GM21515 (cell line): ENCODE measurements at regions not wholly inside any gene's neighbourhood (a gene's known extent, or its start where the extent isn't known, plus 50 kb on each side); places are given as distances from the start of the nearest gene placed in this dataset.

Experiments used
- ATAC-seq: cut with Tn5 transposase; IDR thresholded peaks from one replicate; pipeline ENCODE4 v1.9.1; 2021; ENCODE audit not compliant: unreplicated experiment

- ATAC-seq: no peak
Observed at GRCh38 chr12:127194176-127194575, 1072.8 kb upstream of the TMEM132C start.

DNA sequence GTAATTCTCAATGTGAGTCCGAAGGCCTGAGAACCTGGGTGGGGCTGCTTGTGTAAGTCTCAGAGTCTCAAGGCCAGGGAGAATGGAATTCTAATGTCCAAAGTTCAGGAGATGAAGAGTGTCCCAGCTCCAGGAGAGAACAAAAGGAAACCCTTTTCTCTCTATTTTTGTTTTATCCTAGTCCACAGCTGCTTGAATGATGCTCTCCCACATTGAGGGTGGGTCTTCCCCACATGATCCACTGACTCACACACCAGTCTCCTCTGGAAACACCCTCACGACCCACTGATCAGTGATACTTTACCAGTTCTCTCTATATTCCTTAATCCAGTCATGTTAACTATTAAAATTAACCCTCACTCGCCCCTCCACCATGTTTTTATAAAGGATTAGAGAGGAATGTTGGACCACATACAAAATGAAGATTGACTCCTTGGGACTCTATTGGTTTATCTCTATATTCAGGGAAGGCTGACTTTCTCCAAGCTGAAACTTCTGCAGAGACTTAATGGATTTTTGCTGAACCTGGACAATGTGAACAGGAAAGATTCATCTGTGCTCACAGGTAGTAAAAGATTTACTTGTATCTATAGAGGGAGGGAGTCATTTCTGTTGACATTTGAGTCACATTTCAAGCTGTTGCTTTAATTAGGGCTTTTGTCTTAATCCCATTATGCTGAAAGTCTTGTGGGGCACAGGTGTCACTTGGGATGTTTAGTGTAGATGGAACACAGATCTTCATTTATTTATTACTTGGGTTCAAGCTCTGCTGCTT lies 1061.0 kb upstream of the TMEM132C start:
- no peak for ATAC-seq

- ATAC-seq: no peak
Observed at GRCh38 chr12:127209318-127209717, 1057.7 kb upstream of the TMEM132C start.

GRCh38 chr12:127214186-127214585 lies 1052.8 kb upstream of the TMEM132C start:
- ATAC-seq: no peak

DNA sequence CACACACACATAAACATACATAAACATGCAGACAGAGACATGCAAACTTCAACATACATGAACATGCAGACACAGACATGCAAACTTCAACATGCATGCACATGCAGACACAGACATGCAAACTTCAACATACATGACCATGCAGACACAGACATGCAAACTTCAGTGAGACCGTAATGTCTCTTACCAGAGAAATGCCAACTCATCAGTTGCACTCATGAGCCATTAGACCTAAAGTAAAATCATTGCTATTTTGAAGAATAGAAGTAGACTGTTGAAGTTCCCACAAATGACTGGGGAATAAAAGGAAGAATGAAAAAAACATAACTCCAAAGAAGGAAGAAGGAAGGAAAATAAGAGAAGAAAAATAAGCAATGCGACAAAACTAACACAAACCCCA lies 1044.0 kb upstream of the TMEM132C start:
- no peak for ATAC-seq

DNA sequence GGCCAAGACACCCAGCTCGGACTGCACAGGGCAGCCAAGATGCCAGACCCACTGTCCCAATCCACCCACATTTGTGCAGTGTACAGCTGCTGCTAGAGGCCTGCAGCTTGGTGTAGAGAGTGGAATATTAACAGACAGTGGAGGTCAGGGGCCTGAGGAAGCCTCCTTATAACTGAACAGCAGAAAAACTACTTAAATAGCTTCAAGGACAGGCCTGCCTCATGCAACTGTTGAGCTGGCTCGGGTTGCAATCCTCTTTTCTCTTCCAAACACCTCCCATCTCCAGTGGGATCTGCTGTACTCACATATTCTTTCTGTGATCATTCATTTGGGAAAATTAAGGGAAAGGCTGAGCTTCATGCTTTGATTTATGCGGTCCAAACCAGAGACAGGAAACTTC lies 1043.2 kb upstream of the TMEM132C start:
- no peak for ATAC-seq

DNA sequence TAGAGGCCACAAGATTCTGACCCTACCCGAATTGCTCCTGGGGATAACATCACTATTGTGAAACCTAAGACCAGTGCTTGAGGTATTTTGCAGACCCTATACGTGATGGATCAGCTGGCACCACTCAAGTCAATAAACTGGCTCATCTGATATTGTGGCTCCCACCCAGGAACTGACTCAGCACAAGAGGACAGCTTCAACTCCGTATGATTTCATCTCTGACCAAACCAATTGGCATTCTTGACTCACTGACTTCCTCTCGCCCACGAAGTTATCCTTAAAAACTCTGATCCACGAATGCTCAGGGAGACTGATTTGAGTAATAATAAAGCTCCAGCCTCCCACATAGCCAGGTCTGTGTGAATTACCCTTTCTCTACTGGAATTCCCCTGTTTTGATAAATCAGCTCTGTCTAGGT lies 1036.1 kb upstream of the TMEM132C start:
- ATAC-seq: no peak

DNA sequence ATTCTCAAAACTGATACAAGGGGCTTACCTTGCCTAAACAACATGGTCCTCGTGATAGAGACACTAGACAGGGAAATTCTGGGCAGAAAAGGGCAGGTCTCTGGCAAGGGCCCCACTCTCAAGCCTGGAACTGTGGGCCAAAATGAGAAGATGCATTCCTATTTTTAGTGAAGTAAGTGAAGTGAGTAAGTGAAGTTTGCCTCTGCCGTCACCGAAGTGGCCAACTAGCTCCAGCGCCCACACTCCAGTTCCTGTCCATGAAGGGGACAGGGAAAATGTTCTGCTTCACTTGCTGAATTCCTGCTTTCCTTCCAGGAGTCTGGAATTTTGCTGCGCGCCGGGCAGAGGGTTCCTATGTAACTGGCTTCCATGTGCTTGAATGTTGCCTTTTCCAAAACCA lies 1035.6 kb upstream of the TMEM132C start:
- no peak for ATAC-seq

DNA sequence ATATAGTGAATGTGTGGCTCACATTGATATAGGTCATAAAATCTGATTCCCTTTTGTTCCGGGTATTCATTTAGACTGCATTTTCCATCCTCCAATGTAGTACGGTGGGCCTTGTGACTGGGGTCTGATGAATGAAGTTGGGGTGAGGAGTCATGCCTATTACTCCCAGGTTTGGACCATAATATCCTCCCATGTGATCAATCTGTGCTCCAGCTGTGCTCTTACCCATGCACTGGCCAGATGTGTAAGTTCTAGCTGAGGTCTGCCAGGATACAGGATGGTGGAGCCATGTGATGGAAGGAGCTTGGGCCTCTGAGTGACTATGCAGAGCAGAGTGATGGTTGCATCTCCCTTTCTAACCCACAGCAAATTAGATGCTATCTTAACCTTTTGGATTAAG lies 1034.0 kb upstream of the TMEM132C start:
- no peak for ATAC-seq

DNA sequence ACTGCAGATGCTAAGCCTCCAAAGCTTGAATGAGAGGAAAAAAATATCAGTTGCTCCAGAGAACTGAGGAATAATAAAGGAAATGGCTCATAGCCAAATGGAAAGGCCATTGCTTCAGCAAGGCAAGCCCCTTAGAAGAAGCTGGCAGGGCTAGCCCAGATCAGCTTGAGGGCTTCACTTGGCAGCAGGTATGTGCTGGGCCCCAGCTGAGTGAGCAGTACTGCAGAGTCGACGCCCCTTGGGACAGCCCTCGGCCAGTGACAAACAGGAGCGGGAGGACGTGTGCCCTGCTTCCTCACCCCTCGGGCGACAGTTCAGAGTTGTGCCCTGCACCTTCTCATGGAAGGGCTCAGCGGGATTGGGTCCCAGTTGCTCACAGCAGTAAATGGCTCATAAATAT lies 1031.2 kb upstream of the TMEM132C start:
- ATAC-seq: no peak

DNA sequence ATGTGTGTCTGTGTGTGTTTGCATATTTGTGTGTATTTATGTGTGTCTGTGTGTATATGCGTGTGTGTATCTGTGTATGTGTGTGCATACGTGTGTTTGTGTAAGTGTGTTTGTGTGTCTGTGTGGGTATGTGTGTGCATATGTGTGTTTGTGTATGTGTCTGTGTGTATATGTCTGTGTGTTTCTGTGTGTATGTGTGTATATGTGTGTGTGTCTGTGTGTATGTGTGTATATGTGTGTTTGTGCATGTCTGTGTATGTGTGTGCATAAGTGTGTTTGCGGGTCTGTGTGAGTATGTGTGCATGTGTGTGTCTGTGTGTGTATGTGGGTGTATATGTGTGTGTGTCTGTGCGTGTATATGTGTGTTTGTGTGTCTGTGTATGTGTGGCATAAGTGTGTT lies 1030.5 kb upstream of the TMEM132C start:
- no peak for ATAC-seq

DNA sequence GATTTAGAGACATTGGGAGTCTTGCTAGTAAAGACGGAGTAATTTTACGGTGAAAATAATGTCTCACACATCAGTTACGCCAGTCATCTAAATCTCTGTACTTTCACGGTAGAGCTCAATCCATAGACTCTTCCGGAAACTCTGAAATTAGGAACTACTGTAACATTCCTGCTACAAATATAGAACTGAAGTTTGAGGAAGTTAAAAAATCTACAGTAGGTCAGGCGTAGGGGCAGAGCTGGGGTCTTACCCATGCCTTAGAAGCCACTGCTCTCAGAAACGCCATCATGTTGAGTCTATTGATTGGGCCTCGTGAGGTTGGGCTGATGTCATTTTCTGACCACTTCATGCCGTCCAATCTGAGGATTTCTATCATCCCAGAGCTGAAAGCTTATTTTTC lies 1029.8 kb upstream of the TMEM132C start:
- no peak for ATAC-seq

GRCh38 chr12:127238107-127238506 lies 1028.9 kb upstream of the TMEM132C start:
- no peak for ATAC-seq

DNA sequence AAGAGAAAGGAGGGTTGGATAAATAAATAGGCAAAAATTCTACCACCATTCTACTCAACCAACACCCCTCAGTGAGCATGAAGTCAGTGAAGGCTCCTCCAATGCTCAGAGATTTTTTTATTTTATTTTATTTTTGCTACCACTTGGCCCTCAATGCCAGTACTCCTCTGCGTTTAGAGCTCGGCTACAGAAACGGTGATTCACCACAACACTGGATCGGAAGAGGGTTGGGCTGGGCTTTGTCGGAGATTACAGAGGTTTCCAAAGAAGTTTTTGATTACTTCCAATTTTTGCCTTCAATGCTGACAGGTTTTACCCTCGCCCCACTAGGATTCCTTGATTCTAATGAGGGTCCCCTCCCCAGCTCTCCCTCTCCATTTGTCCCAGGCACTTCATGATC lies 1027.2 kb upstream of the TMEM132C start:
- no peak for ATAC-seq

DNA sequence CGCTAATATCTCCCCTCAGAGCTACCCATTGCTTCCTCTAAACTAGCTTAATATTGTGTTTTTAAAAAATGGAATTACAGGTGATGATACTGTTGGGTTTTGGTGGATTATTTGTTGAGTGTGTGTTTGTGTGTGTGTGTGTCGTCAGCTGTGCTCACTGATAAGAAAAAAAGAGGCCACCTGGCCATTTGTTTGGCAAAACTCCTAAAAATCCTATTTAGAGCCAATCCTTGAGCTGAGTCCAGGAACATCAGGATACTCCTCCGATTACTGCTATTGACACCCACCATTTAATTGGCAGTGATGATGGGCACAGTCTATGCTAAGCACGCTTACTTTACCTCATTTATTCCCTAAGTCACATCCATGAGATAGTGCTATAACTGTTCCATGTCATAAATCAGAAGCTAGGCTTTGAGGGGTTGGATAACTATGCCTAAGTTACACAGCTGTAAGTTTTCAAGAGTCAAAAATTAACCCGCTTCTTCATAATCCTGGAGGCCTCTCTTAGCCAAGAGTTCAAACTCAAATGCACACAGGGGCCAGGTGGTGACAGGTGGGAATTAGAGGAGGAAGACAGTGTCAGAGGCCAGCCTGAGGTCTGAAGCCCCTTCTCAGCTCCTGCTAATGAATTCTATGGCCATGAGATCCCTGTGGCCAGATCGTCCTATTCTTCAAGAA lies 1026.6 kb upstream of the TMEM132C start:
- no peak for ATAC-seq

- no peak for ATAC-seq
Observed at GRCh38 chr12:127241072-127241817, 1025.7 kb upstream of the TMEM132C start.

- ATAC-seq: no peak
Observed at GRCh38 chr12:127245009-127245408, 1022.0 kb upstream of the TMEM132C start.

DNA sequence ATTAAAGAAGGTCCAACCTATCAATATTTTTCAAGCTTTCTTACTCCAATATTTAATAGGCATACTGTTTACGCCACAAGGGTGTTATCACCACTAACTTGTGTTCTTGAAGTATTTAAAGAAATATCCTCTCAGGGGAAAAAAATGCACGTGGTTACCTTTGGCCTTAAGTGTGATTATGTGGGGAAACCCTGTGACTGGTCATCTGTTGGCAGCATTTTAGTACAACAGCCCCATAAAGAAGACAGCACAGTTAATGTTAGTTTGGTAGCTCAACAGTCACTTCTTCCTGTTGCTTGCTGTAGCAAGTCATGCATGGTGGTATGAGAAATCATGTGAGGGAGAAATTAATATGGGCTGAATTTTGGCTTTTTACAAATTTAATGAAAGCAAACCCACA lies 1021.5 kb upstream of the TMEM132C start:
- no peak for ATAC-seq

GRCh38 chr12:127247937-127248336 lies 1019.0 kb upstream of the TMEM132C start:
- ATAC-seq: no peak

GRCh38 chr12:127249428-127249827 lies 1017.5 kb upstream of the TMEM132C start:
- ATAC-seq: no peak

- ATAC-seq: no peak
Observed at GRCh38 chr12:127253797-127254327, 1013.1 kb upstream of the TMEM132C start.
